ENCODE measurements at regions not wholly inside any gene's neighbourhood (a gene's known extent, or its start where the extent isn't known, plus 50 kb on each side); places are given as distances from the start of the nearest gene placed in this dataset.

DNA sequence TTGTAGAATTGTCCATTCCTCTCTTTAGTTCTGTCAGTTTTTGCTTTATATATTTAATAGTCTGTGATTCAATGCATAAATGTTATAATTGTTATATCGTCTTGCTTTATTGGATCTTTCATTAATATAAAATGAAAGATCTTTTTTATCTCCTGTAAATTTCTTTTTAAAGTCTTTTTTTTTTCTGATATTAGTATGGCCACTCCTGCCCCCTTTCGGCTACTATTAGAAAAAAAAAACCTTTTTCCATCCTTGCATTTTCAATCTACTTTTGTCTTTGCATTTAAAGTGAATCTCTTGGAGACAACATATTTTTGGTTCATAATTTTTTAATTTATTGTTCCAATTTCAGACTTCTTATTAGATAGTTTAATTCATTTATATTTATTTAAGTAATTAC lies 677.4 kb upstream of the NDST4 start:
- TF ChIP-seq, protein P1, sequence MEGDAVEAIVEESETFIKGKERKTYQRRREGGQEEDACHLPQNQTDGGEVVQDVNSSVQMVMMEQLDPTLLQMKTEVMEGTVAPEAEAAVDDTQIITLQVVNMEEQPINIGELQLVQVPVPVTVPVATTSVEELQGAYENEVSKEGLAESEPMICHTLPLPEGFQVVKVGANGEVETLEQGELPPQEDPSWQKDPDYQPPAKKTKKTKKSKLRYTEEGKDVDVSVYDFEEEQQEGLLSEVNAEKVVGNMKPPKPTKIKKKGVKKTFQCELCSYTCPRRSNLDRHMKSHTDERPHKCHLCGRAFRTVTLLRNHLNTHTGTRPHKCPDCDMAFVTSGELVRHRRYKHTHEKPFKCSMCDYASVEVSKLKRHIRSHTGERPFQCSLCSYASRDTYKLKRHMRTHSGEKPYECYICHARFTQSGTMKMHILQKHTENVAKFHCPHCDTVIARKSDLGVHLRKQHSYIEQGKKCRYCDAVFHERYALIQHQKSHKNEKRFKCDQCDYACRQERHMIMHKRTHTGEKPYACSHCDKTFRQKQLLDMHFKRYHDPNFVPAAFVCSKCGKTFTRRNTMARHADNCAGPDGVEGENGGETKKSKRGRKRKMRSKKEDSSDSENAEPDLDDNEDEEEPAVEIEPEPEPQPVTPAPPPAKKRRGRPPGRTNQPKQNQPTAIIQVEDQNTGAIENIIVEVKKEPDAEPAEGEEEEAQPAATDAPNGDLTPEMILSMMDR (IDR thresholded peaks at IDR 0.05 in 8 of 11, conservative IDR thresholded peaks at IDR 0.05 in 3 of 11) = no peak
- no peak for TF ChIP-seq POLR2A (IDR thresholded peaks at IDR 0.05)
